Transverse colon (tissue), 3 donors: ENCODE measurements at regions not wholly inside any gene's neighbourhood (a gene's known extent, or its start where the extent isn't known, plus 50 kb on each side); places are given as distances from the start of the nearest gene placed in this dataset.

Experiments used
- EP300 ChIP-seq: sonication (generic); formaldehyde crosslinking; IDR thresholded peaks from one replicate; pipeline ENCODE4 v1.6.1; 2017; ENCODE audit warnings: antibody characterized with exemption, low read depth
- TF ChIP-seq, protein P1 (sequence below), 5 experiments: fragments of 200-600 bp in 3 of 5; fragments of 450-650 bp in 2 of 5; sonication (generic) in 3 of 5; IDR thresholded peaks; 1 replicate in 2 of 5; 2 replicates in 3 of 5; pipeline ENCODE4 v1.5.1; 2016 to 2017; ENCODE audit warnings: antibody characterized with exemption in 5 of 5, inconsistent platforms in 3 of 5, mild to moderate bottlenecking in 2 of 5, moderate library complexity in 1 of 5

DNA sequence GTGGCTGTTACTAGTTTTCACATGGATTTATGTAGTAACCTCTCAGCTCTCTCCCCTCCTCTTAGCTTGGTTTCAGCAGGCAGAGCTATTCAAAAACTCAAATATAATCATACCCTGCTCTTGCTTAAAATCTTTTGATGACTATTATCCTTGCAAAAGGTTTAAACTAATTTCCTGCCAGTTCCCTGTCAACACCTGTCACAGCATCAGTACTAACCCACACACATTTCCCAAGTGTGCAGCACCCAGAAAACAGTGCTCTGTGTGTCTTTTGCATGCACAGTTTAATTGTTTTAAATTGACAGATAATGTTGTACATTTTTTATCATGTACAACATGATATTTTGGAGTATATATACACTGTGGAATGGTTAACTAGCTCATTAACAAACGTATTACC, 202.0 kb downstream of the PAPSS1 start:
- TF ChIP-seq, protein P1, sequence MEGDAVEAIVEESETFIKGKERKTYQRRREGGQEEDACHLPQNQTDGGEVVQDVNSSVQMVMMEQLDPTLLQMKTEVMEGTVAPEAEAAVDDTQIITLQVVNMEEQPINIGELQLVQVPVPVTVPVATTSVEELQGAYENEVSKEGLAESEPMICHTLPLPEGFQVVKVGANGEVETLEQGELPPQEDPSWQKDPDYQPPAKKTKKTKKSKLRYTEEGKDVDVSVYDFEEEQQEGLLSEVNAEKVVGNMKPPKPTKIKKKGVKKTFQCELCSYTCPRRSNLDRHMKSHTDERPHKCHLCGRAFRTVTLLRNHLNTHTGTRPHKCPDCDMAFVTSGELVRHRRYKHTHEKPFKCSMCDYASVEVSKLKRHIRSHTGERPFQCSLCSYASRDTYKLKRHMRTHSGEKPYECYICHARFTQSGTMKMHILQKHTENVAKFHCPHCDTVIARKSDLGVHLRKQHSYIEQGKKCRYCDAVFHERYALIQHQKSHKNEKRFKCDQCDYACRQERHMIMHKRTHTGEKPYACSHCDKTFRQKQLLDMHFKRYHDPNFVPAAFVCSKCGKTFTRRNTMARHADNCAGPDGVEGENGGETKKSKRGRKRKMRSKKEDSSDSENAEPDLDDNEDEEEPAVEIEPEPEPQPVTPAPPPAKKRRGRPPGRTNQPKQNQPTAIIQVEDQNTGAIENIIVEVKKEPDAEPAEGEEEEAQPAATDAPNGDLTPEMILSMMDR (IDR thresholded peaks at IDR 0.05) = no peak
- no peak for TF ChIP-seq EP300
